Endothelial cell (in vitro differentiated cells): ENCODE measurements at regions not wholly inside any gene's neighbourhood (a gene's known extent, or its start where the extent isn't known, plus 50 kb on each side); places are given as distances from the start of the nearest gene placed in this dataset.

Experiments used
- DNase-seq: peaks from one replicate; pipeline ENCODE4 v3.0.0; 2021; ENCODE audit warnings: low spot score
- H3K27ac Mint-ChIP-seq: one replicate; pipeline ENCODE4 v1.8.0; 2021; ENCODE audit warnings: mixed read lengths, inconsistent platforms; ENCODE audit not compliant: unreplicated experiment
- H3K27me3 Mint-ChIP-seq: one replicate; pipeline ENCODE4 v1.8.0; 2021; ENCODE audit warnings: mild to moderate bottlenecking, moderate library complexity, mixed read lengths, inconsistent platforms; ENCODE audit not compliant: unreplicated experiment
- H3K36me3 Mint-ChIP-seq: one replicate; pipeline ENCODE4 v1.8.0; 2021; ENCODE audit warnings: mild to moderate bottlenecking, low read depth, mixed read lengths, inconsistent platforms; ENCODE audit not compliant: unreplicated experiment
- H3K4me1 Mint-ChIP-seq: one replicate; pipeline ENCODE4 v1.8.0; 2021; ENCODE audit warnings: mild to moderate bottlenecking, mixed read lengths, inconsistent platforms; ENCODE audit not compliant: unreplicated experiment
- H3K4me3 Mint-ChIP-seq: one replicate; pipeline ENCODE4 v1.8.0; 2021; ENCODE audit warnings: mild to moderate bottlenecking, mixed read lengths, inconsistent platforms; ENCODE audit not compliant: unreplicated experiment
- H3K9me3 Mint-ChIP-seq: one replicate; pipeline ENCODE4 v1.8.0; 2021; ENCODE audit warnings: mixed read lengths, inconsistent platforms; ENCODE audit not compliant: unreplicated experiment
- CTCF ChIP-seq: fragments of 200-600 bp; sonication (generic); IDR thresholded peaks from one replicate; pipeline ENCODE4 v1.5.0; 2021; ENCODE audit warnings: antibody characterized with exemption; ENCODE audit not compliant: unreplicated experiment

- no peak for DNase-seq
- Mint-ChIP-seq H3K27ac (no peak overlapping the region), H3K4me3 (no peak overlapping the region), H3K27me3 (no peaks in the 10 kb centered on the region), H3K4me1 (peaks cover 8% of the 10 kb centered on the region), H3K9me3 (no peaks in the 10 kb centered on the region), H3K36me3 (no peaks in the 10 kb centered on the region)
- no peak for TF ChIP-seq CTCF
Measured at GRCh38 chr2:175478096-175478768, 296.7 kb upstream of the ATP5MC3 start.

GRCh38 chr2:175476948-175477347, 295.4 kb upstream of the ATP5MC3 start:
- no peak for DNase-seq
- TF ChIP-seq CTCF, result no peak
- H3K9me3 Mint-ChIP-seq, result peaks cover 2% of the 10 kb centered on the region
- H3K4me1 Mint-ChIP-seq, result peaks cover 8% of the 10 kb centered on the region
- no peak overlapping the region for H3K27ac Mint-ChIP-seq
- no peak overlapping the region for H3K4me3 Mint-ChIP-seq
- H3K27me3 Mint-ChIP-seq, result no peaks in the 10 kb centered on the region
- H3K36me3 Mint-ChIP-seq, result no peaks in the 10 kb centered on the region

- no peak for TF ChIP-seq CTCF
- Mint-ChIP-seq H3K27me3 (no peaks in the 10 kb centered on the region), H3K4me3 (no peak overlapping the region), H3K27ac (no peak overlapping the region), H3K4me1 (peaks cover 8% of the 10 kb centered on the region), H3K9me3 (peaks cover 5% of the 10 kb centered on the region), H3K36me3 (no peaks in the 10 kb centered on the region)
- no peak for DNase-seq
Measured at GRCh38 chr2:175476374-175476773, 294.9 kb upstream of the ATP5MC3 start.

GRCh38 chr2:175475130-175475529, 293.6 kb upstream of the ATP5MC3 start:
- Mint-ChIP-seq H3K9me3 (peaks cover 5% of the 10 kb centered on the region), H3K27me3 (no peaks in the 10 kb centered on the region), H3K36me3 (no peaks in the 10 kb centered on the region), H3K4me1 (peaks cover 8% of the 10 kb centered on the region), H3K4me3 (no peak overlapping the region), H3K27ac (no peak overlapping the region)
- DNase-seq, result no peak
- no peak for TF ChIP-seq CTCF

GRCh38 chr2:175468431-175469098, 287.1 kb upstream of the ATP5MC3 start:
- H3K4me3 Mint-ChIP-seq, result no peak overlapping the region
- no peak for TF ChIP-seq CTCF
- H3K36me3 Mint-ChIP-seq, result no peaks in the 10 kb centered on the region
- H3K27ac Mint-ChIP-seq, result no peak overlapping the region
- peaks cover 2% of the 10 kb centered on the region for H3K4me1 Mint-ChIP-seq
- peaks cover 5% of the 10 kb centered on the region for H3K9me3 Mint-ChIP-seq
- no peaks in the 10 kb centered on the region for H3K27me3 Mint-ChIP-seq
- no peak for DNase-seq
